CD4-positive, alpha-beta T cell treated with Interleukin-10 for 1 hour (primary cell): ENCODE measurements at regions not wholly inside any gene's neighbourhood (a gene's known extent, or its start where the extent isn't known, plus 50 kb on each side); places are given as distances from the start of the nearest gene placed in this dataset.

Source experiments
- DNase-seq: peaks from one replicate; pipeline ENCODE4 v3.0.0-alpha.2; 2020

- no peak for DNase-seq
Measured at GRCh38 chr7:156001496-156002260, 189.4 kb upstream of the SHH start.

- DNase-seq, result no peak
Measured at GRCh38 chr7:156000601-156001396, 188.5 kb upstream of the SHH start.

DNA sequence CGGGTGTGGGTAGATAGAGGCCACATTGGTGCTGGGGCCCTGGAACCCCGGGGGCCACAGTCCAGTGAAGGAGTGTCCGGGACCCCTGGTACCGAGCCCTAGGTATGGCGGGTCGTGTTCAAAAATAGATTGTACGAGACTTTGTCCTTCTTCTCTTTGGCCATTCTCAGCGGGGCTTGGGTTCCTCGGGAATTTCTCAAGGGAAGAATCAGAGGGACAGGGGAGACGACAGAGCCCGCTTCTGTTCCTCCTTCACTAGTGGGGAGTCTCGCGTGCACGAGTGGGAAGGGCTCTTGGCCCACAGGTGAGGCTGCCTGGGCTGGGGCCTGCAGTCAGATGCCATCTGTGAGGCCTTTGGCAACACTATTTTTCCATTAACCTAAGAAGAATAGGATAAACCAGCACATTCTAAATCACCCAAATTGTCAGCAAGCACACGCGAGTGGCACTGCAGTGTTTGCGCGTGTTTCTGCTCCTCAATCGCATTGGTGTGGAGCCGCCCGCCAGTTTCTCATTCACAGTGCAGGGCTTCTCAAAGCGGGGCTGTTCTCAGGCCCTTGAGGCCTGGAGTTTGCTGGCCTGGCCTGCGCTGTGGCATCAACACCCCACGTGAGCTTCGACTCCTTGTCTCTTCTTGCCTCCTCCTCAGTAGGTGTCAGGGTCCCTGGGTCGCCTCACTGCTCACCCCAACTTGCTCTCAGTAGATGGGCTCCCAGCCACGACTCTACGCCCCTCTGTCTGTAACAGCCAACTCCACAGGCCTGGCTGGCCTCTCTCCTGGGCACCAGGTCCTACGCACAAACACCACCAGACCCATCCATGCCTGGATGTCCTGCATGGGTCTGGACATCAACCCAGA, 187.6 kb upstream of the SHH start:
- DNase-seq, result no peak

GRCh38 chr7:155998766-155999630, 186.7 kb upstream of the SHH start:
- DNase-seq, result no peak

DNA sequence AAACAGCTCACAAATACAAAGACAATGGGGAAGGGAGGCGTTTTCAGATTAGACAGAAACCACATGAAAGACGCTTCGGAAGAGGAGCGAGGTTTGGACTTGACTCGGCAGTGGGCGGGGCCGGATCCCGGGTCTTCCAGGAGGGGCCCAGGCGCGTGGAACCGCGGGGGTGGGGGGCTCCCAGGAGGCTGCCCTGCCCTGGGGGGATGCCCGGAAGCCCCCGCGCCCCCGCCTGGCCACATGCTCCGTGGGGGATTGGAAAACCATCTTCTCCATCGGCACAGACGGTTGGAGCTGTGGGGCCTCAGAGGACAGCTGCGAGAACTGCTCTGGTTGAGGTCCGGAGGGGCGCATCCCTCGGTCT, 186.0 kb upstream of the SHH start:
- DNase-seq, result no peak

GRCh38 chr7:155997431-155998327, 185.4 kb upstream of the SHH start:
- no peak for DNase-seq

- DNase-seq, result no peak
Measured at GRCh38 chr7:155996718-155997280, 184.5 kb upstream of the SHH start.

DNA sequence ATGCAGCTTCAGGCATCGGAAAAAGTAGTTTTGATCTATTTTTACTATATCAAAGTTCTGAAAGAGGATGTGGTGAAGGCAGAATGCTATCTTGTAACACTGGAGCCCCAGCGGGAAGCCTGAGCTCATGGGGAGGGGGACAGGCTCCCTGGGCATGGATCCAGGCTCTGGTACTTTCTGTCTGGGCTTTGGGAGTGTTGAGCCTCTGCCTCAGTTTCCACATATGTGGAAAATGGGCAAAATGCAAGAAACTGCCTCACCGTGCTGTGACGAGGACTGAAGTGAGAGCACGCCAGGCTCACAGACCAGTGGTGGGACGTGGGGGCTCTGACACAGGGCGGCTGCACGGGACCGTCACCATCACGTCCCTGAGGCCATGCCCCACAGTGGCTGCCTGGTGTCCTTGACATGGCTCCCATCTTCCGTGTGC, 182.9 kb upstream of the SHH start:
- no peak for DNase-seq

DNA sequence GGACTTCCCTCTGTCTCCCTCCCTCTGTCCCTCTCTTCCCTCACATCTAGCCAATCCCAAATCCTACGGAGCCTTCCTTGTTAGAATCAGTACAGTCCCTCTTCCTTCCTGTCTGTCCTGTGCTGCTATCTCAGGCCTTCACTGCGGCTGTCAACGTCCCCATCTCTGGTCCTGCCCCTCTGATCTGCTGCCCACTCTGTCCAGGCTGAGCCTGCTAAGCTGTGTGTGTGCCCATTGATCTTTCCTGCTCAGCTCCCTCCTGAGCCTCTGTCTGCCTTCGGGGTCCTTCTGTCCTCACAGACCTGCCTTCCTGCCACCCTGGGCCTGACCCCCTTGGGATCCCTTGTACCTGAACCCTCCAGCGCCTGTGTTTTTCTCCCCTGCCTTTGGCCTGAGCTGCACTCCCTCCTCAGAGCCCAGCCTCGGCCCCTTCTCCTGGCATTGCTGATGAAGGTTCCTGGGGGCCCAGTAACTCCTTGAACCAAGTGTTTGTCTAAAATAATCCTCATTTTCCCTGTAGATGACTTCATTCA, 182.1 kb upstream of the SHH start:
- DNase-seq, result no peak

DNA sequence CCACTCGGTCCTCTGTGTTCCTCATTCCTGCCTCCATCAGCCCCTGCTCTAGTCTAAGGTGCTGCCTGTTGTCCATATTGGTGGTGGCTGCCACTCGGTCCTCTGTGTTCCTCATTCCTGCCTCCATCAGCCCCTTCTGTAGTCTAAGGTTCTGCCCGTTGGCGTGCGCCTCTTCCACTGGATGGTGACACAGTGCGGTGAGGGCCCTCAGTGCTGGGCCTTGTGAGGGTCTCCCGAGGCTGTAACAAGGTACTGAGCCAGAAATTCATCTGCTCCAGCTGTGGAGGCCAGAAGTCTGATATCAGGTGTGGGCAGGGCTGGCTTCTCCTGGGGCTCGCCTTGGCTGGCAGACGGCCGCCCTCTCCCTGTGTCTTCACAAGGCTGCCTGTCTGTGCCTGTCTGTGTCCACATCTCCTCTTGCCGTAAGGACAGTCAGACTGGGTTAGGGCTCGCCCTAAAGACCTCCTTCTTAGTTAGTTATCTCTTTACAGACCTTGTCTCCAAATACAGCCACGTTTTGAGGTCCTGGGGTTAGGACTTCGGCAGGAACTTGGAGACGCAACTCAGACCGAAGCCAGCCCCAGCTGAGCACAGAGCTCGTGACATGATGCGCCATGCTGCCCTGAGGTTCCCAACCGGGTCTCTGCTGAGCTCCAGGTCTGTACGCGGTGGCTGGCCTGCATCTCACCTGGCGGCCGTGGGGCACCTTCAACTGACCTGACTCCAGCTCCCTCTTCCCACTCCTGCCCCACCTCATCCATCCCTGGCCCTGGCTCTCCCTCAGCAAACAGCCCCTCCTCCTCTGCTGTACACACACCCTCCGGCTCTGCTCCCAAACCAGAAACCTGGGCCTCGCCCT, 181.4 kb upstream of the SHH start:
- DNase-seq, result no peak

DNA sequence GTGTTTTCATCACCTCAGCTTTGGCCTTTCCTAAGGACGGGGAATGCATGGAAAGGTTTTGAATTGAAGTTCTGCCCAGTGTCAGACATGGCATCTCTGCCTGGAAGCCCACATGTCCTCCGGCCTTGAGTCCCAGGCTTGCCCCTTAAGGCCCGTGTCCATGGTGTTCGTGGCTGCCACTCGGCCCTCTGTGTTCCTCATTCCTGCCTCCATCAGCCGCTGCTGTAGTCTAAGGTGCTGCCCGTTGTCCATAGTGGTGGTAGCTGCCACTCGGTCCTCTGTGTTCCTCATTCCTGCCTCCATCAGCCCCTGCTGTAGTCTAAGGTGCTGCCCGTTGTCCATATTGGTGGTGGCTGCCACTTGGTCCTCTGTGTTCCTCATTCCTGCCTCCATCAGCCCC, 180.7 kb upstream of the SHH start:
- no peak for DNase-seq

DNA sequence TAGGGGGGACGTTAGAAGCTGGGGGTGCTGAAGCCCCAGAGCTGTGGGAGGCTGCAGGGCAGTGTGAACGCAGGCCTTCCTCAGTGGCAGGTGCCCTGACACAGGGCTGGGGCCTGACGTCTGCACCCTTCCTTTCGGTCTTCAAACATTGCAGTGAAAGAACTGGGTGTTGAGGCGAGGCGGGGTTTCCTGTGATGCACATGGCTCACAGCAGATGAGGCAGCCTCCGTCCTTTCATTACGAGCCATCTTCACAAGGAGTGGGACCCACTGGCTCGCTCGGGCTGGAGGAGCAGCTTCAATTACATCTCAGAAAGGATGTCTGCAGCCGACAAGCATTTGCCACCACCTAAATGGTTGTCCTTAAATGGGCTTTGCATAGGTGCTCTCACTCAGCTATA, 180.3 kb upstream of the SHH start:
- DNase-seq, result no peak

GRCh38 chr7:155992107-155992506, 179.8 kb upstream of the SHH start:
- DNase-seq, result no peak

GRCh38 chr7:155991470-155991869, 179.2 kb upstream of the SHH start:
- DNase-seq, result no peak

DNA sequence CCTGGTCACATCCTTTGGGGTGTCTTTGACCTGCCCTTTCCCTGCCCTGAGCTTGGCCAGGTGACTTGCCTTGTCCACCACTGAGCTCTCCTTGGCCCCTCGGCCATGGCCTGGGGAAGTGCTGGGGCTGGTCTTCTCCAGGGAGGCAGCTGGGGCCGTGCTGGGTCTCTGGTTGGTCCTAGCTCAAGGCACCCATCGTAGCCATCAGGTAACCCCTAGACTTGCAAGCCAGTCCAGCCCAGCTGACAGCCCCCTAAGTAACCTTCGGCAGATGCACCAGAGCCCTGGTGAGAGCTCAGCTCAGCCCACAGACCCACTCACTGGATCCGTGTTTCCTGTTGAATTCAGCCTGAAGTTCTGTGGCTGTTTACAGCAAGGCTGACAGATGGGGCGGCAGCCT, 176.2 kb upstream of the SHH start:
- no peak for DNase-seq

DNA sequence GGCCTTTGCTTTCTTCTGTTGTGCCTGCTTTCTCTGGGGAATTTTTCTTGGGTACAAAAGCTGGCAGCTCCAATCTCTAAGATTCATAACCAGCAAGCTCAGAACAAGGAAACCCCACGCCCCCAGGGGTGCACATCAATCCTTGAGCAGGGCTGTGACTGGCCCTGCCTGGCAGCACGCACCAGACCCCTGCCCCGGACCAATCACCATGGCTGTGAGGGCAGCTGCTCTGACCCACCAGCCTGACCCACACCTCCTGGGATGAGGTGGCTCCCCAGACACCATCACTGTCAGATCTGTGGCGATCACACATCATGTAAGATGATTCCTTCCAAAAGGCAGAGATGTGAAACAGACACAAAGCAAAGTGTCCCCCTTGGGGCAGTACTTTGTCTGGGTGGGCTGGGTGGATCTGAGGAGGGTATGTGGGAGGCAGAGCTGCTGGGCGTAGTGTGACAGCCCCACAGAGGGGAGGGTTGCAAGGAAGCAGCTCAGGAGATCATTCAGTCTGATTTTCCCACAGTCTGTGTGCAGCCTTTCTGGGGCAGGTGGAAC, 175.5 kb upstream of the SHH start:
- no peak for DNase-seq

DNA sequence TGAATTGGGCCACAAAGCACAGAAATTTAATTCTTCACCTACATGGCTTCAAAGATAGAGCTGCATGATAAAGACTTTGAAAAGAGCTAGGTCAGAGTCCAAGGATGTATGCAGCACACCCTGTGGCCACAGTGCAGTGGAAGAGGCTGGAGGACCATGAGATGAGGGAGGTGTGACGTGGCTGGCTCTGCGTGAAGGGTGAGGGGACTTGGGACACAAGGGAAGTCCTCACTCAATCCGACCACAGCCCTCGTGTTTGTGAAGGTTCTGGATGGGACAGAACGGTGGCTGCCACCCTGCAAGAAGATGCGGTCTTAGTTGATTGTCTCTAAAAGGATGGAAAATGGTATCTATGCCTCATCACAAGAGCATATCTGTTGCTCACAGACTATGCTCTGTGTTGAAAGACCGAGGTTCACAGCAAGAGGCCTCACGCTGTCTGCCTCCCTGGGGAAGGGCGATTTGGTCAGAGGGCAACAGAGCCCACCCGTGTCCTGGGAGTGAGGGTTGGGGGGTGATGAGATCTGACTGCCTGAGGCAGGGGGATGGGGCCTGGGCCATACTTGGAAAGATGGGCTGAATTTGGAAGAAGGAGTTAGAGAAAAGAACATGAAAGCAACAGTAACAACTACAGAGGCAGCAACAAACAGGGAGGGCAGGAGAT, 174.4 kb upstream of the SHH start:
- DNase-seq, result no peak

DNA sequence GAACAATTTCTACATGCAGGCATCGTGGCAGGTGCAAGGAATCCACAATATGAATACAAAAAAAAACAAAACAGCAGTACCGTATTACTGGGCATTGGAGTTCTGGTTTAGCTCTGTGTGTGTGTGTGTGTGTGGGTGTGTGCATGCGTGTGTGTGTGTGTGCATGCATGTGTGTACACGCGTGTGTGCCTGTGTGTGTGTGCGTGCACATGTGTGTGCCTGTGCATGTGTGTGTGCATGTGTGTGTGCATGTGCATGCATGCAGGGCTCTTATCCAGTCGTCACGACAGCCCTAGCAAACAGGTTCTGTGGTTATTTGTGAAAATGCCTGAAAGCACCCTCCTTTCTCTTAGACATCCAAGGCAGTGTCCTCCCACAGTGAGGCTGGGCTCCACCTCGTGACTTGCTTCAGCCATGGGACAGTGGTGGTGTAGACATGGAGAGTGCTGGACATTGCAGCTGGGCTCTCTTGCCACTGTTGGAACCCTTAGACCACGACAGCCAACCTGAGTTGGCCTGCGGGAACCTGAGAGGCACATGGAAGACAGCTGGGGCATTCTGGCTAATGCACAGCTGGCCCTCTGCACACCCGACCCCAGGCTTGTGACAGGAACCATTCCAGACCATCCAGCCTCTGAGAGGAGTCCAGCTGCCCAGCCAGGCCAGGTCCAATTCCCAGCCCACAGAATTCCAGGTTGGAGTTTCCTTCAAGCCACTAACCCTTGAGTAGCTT, 173.4 kb upstream of the SHH start:
- DNase-seq, result no peak
